HG03135 (cell line): ENCODE measurements at regions not wholly inside any gene's neighbourhood (a gene's known extent, or its start where the extent isn't known, plus 50 kb on each side); places are given as distances from the start of the nearest gene placed in this dataset.
A peak's percentile ranks its signal among the peaks of the same experiment; 100 is the strongest.

Experiments used
- ATAC-seq: cut with Tn5 transposase; IDR thresholded peaks from one replicate; pipeline ENCODE4 v1.9.1; 2021; ENCODE audit warnings: mild to moderate bottlenecking, moderate library complexity; ENCODE audit not compliant: unreplicated experiment

GRCh38 chr14:34027130-34027989, 76.5 kb upstream of the EGLN3 start:
- no peak for ATAC-seq

- no peak for ATAC-seq
Measured at GRCh38 chr14:34025325-34026017, 74.6 kb upstream of the EGLN3 start.

DNA sequence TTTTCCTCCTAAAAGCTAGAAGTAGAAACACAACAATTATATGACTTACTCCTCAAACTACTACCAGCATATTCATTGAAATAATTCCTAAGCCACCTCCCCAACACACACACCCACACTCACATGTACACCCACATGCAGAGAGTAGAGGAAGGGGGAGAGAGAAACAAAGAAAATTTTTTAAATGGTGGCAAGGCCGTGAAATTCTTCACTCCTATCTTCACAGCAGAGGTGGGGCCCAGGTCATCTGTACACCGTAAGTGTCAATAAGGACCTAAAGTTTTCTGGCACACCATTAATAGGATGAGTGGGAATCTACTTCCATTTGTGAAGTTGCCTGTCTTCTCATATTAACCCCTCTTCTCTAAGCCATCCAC, 73.9 kb upstream of the EGLN3 start:
- no peak for ATAC-seq

DNA sequence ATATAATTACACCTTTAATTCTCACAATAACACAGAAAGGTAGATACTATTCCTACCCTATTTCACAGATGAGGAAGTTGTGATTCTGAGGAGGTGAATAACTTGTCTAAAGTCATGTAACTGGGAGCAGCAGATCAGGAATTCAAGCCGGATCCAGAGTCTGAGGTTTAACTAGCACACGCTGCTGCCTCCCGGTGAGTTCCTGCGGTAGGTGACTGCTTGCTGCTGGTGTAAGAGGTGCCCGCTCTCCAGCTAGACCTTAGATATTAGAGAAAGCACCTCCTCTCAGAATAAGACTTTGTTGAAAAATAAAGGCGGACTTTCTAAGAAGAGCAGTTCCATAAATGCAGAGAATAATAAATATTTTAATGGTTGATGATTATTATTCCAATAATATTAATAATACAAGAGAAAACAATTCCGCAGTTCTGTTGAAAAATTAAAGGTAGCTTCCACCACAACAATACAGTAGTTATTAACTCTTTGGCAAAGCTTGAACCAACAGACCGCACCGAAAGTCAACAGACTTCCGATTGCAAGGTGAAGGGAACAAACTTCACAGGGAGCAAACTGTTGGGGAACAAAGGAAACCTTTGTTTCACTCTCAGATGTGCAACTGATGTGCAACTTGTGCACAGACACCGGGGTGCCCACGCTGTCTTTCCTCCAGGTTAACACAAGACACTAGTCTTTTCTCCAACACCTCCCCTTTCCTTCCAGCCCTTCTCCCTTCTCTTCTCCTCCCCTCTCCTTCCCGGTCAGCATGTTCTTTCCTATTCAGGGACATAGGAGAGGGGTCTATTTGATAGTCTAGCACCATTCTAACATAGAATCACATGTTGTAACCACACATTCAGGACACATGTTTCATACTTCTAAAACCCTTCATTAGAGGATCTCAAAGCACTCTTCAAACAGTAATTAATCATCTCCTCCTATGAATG, 73.2 kb upstream of the EGLN3 start:
- ATAC-seq: no peak

DNA sequence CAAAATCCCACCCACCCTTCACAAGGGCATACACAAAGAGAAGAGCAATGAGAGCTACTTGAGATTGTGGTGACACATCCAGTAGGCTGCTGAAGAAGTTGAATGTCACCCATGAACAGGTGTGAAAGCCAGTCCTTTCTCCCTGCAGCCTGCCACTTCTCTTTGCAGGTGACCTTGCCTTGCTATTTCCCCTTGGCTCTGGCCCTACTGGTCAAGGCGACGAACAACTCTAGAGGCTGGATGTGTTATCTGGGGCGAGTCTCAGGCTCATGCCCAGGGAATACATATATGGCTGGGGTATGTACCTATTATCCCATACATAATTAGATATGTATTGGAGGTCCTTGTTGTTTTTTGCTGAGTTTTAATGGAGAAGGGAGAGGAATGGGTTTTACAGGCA, 70.2 kb upstream of the EGLN3 start:
- ATAC-seq: no peak

DNA sequence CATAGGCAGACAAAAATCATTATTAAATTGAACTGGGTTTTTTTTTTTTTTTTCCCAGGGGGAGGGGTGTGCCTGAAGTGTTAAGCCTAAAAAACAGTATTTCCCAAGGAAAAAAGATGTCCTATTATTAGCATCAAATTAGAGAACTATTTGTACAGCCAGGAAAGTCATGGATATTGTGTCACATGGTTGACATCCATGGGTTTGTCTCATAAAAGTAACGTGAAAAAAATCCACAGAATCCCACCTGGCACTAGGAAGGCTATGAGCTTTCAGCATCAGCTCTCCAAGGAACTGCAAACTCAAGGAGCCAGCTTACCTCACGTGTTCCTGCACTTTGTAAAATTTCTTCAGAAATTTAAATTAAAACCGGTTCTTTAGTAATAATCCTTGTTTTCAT, 69.1 kb upstream of the EGLN3 start:
- ATAC-seq: no peak

DNA sequence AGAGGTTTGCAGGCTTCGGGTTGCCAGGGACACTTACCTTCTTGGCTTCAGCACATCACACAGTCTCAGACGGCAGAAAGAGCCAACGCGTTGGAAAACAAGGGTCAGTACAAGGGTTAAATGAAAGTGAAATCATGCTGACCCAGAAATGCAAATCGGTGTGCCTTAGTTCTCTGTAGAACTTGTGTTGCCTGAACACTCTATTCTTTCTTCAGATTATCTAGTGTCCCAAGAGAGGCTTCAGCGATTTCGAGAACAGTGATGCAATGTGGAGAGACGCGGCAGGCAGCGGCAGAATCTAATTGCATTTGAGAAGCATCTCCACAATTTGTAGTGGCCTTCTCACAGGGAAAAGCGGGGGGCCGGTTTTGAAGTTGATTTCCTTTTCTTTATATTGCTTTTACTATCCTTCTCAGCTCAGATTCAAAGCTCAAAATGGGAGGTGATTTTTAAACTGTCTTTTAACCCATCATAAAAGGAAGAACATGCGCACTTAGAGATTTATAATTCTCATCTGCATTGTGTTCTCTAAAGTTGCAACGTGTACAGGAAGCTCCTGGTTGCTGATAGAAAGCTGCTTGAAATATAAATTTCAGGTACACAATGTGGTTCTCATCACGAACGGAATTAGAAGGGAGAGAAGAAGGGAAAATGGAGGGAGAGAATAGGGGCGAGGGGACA, 67.8 kb upstream of the EGLN3 start:
- ATAC-seq: peak; percentile 77

DNA sequence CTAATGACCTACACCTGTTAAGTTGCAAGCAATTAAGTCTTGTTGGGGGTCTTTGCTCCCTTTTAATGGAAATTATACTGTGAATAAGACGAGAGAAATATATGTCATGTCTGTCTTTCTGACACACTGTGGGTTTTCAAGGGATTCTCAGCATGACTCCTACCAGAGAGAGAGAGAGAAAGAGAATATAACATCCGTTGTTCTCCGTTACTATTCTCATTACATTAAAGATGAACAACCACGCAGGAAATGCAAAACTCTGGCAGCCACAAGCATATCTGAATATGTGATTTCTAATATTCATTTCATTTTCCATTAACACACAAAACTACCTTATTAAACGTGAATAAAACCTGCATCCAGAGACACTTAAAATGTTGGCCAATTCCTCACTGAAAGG, 67.3 kb upstream of the EGLN3 start:
- ATAC-seq: peak; percentile 37

DNA sequence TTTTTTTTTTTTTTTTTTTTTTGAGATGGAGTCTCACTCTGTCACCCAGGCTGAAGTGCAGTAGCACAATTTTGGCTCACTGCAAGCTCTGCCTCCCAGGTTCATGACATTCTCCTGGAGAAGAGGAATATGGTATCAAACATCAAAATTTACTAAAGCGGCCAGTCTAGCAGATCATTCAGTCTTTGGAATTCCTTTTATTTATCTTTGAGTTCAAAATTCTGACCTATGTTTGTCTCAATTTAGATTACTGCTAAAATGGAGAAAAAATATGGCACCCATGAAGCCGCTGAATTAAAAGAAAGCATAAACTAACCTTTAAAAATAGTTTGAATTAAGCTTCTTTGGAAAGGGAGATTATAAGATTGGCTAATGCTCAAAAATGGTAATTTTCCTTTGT, 64.5 kb upstream of the EGLN3 start:
- ATAC-seq: no peak

GRCh38 chr14:34014936-34015335, 64.1 kb upstream of the EGLN3 start:
- ATAC-seq: no peak

GRCh38 chr14:34013721-34014060, 62.8 kb upstream of the EGLN3 start:
- peak; percentile 52 for ATAC-seq

GRCh38 chr14:34012978-34013720, 62.3 kb upstream of the EGLN3 start:
- peak; percentile 64 for ATAC-seq

- ATAC-seq: no peak
Measured at GRCh38 chr14:34012369-34012768, 61.5 kb upstream of the EGLN3 start.

DNA sequence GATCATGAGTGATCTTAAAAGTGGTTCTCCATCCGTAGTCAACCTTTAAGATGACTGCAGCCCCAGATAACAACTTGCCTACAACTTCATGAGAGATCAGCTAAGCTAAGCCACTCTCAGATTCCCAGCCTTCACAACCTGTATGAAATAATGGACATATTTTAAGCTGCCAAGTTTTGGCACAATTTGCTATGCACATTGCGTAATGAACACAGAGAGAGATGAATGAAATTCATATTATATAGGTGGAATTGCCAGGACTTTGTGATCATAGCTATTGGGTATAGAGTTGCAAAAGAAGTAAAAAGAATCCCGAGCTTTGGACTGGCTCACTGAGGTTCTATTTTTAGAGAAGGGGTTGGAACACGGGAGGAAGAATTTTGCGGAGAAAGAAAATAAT, 59.1 kb upstream of the EGLN3 start:
- no peak for ATAC-seq

DNA sequence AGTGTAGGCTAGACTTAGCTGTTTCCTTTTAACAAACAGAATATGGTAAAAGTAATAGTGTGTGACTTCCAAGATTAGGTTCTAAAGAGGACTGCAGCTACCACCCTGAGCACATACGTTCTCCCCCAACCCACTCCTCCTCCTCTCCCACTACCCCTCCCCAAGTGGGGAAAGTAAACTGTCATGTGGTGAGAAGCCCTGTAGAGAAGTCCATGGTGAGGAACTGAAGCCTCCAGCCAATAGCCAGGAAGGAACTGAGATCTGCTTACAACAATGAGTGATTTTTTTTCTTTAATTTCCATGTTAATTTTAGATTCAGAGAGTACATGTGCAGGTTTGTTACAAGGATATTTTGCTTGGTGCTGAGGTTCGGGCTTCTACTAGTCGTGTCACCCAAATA, 57.0 kb upstream of the EGLN3 start:
- no peak for ATAC-seq

DNA sequence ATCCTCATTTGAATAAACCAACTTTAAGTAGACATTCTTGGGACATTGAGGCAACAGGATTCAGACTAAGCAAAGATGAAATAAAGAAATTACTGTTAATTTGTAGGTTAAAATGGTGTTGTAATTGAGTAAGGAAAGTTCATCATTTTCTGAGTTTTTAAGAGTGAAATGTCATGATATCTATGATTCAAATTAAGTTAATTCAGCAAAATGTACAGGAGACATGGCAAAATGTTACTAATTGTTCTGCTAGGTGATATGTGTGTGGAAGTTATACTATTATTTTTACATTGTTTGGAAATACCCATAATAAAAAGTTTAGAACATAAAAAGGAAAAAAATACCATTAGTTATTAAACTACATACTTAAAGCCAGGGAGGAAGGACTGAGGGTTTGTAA, 55.0 kb upstream of the EGLN3 start:
- no peak for ATAC-seq

DNA sequence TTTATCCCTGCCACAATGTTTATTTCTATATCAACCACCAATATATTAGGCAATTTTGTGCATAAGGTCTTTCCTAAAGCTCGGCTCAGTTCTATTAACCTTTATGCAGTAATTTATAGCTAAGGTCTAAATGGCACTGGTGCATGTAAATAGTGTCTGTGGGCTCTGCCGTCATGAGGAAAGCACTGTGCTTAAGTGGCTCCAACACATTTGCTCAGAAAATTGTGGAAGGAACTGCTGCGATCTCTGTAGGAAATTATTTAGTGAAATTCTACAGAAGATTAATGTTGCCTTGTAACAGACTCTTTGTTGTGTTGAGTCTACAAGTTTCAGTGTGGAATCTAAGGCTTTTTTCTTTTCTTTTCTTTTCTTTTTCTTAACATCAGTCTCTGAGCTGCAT, 54.0 kb upstream of the EGLN3 start:
- no peak for ATAC-seq

- ATAC-seq: no peak
Measured at GRCh38 chr14:34003691-34004090, 52.8 kb upstream of the EGLN3 start.

- no peak for ATAC-seq
Measured at GRCh38 chr14:34003082-34003668, 52.3 kb upstream of the EGLN3 start.
